T-helper 22 cell (primary cell): ENCODE measurements at regions not wholly inside any gene's neighbourhood (a gene's known extent, or its start where the extent isn't known, plus 50 kb on each side); places are given as distances from the start of the nearest gene placed in this dataset.

Source experiments
- DNase-seq: peaks from one replicate; pipeline ENCODE4 v3.0.0-alpha.2; 2020; ENCODE audit warnings: low read depth

- peak; percentile 60 for DNase-seq
These were observed 49.8 kb upstream of the CYP2D6 start for GRCh38 chr22:42180349-42180842.
